ENCODE measurements at regions not wholly inside any gene's neighbourhood (a gene's known extent, or its start where the extent isn't known, plus 50 kb on each side); places are given as distances from the start of the nearest gene placed in this dataset.

- Mint-ChIP-seq H3K27ac (no peak overlapping the region), H3K4me3 (no peak overlapping the region), H3K36me3 (no peaks in the 10 kb centered on the region), H3K9me3 (ENCODE audit: low read depth) (peaks cover 21% of the 10 kb centered on the region), H3K27me3 (no peaks in the 10 kb centered on the region), H3K4me1 (no peaks in the 10 kb centered on the region)
- no peak for DNase-seq
- no peak for ATAC-seq
- CTCF ChIA-PET: no interaction called here
Observed at GRCh38 chr7:52689912-52690311, 345.5 kb upstream of the POM121L12 start.

DNA sequence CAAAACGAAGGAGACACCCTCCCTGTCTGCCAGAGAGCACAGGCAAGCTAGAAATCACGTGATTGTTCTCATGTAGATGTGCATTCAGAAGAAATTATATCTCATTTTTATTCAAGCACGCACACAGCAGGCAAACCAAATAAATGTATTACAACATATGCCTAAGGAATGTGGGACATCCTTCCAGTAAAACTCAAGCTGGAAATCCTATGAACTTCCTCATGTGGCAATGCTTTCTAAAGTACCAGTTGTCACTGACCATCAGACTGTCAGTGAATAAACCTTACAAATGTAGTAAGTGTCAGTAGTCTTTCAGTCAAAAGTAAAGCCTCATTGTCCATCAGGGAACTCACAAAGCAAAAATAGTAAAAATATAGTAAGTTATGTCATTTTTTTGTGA, 350.1 kb upstream of the POM121L12 start:
- H3K4me3 Mint-ChIP-seq: no peak overlapping the region
- DNase-seq: no peak
- H3K36me3 Mint-ChIP-seq: no peaks in the 10 kb centered on the region
- ATAC-seq: no peak
- no peaks in the 10 kb centered on the region for H3K4me1 Mint-ChIP-seq
- no peaks in the 10 kb centered on the region for H3K27me3 Mint-ChIP-seq
- peaks cover 19% of the 10 kb centered on the region for H3K9me3 Mint-ChIP-seq (ENCODE audit: low read depth)
- CTCF ChIA-PET: no interaction called here
- no peak overlapping the region for H3K27ac Mint-ChIP-seq

DNA sequence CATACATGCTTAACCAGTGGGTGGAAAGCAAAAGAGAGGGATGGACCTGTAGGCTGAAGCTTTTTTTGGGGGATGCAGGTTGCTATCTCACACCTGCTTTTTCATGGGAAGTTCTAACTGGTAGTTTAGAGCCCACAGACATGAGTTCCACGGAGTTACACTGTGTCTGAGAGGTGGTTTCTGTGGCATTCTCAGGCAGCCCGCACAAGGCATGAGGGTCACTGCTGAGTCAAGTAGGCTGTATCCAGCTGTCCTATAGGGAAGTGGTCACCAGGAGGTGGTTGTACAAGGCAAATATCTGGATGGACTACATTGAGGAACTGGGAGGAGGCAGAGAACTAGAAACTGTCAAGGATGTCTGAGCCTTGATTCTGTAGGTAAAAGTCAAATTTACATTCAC, 351.0 kb upstream of the POM121L12 start:
- DNase-seq: no peak
- ATAC-seq: no peak
- H3K9me3 Mint-ChIP-seq (ENCODE audit: low read depth): peaks cover 14% of the 10 kb centered on the region
- no peaks in the 10 kb centered on the region for H3K27me3 Mint-ChIP-seq
- H3K36me3 Mint-ChIP-seq: no peaks in the 10 kb centered on the region
- H3K27ac Mint-ChIP-seq: no peak overlapping the region
- CTCF ChIA-PET: no interaction called here
- H3K4me1 Mint-ChIP-seq: no peaks in the 10 kb centered on the region
- no peak overlapping the region for H3K4me3 Mint-ChIP-seq

DNA sequence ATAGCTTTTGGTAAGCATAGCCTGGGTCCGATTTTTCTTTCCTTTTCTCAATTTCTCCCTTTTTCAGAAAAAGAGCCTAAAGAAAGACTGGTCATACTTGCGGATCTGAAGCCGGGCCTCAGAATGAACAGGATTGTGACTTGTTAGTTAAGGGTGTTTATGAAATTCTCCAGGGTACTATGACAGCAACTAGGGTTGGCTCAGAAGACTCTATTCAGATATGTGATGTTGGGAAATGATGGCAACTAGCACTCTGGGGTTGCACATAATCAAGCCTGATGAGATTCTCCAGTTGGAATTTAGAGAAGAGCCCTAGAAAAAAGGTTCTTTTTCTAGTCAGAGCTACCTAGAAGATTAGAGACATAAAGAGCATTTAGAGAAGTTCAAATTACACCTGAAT, 352.4 kb upstream of the POM121L12 start:
- CTCF ChIA-PET: no interaction called here
- peaks cover 17% of the 10 kb centered on the region for H3K9me3 Mint-ChIP-seq (ENCODE audit: low read depth)
- no peak overlapping the region for H3K27ac Mint-ChIP-seq
- DNase-seq: no peak
- H3K4me1 Mint-ChIP-seq: no peaks in the 10 kb centered on the region
- no peaks in the 10 kb centered on the region for H3K36me3 Mint-ChIP-seq
- H3K27me3 Mint-ChIP-seq: no peaks in the 10 kb centered on the region
- no peak for ATAC-seq
- H3K4me3 Mint-ChIP-seq: no peak overlapping the region

- Mint-ChIP-seq H3K27me3 (no peaks in the 10 kb centered on the region), H3K9me3 (ENCODE audit: low read depth) (peaks cover 6% of the 10 kb centered on the region), H3K4me1 (no peaks in the 10 kb centered on the region), H3K27ac (no peak overlapping the region), H3K36me3 (no peaks in the 10 kb centered on the region), H3K4me3 (no peak overlapping the region)
- DNase-seq: no peak
- CTCF ChIA-PET: no interaction called here
- ATAC-seq: no peak
Observed at GRCh38 chr7:52670608-52671225, 364.7 kb upstream of the POM121L12 start.

GRCh38 chr7:52669031-52669430, 366.4 kb upstream of the POM121L12 start:
- no peaks in the 10 kb centered on the region for H3K4me1 Mint-ChIP-seq
- CTCF ChIA-PET: no interaction called here
- no peak overlapping the region for H3K4me3 Mint-ChIP-seq
- H3K36me3 Mint-ChIP-seq: no peaks in the 10 kb centered on the region
- H3K27ac Mint-ChIP-seq: no peak overlapping the region
- ATAC-seq (no peak), DNase-seq (no peak)
- no peaks in the 10 kb centered on the region for H3K27me3 Mint-ChIP-seq
- peaks cover 4% of the 10 kb centered on the region for H3K9me3 Mint-ChIP-seq (ENCODE audit: low read depth)

- H3K27me3 Mint-ChIP-seq: no peaks in the 10 kb centered on the region
- H3K36me3 Mint-ChIP-seq: no peaks in the 10 kb centered on the region
- no peak overlapping the region for H3K4me3 Mint-ChIP-seq
- no peaks in the 10 kb centered on the region for H3K4me1 Mint-ChIP-seq
- CTCF ChIA-PET: no interaction called here
- no peak overlapping the region for H3K27ac Mint-ChIP-seq
- DNase-seq (no peak), ATAC-seq (no peak)
- H3K9me3 Mint-ChIP-seq (ENCODE audit: low read depth): peaks cover 4% of the 10 kb centered on the region
Observed at GRCh38 chr7:52668435-52668834, 367.0 kb upstream of the POM121L12 start.

- Mint-ChIP-seq H3K4me3 (no peak overlapping the region), H3K36me3 (no peaks in the 10 kb centered on the region), H3K9me3 (ENCODE audit: low read depth) (peaks cover 13% of the 10 kb centered on the region), H3K27ac (no peak overlapping the region), H3K27me3 (no peaks in the 10 kb centered on the region), H3K4me1 (no peaks in the 10 kb centered on the region)
- CTCF ChIA-PET: no interaction called here
- no peak for DNase-seq
- ATAC-seq: no peak
Observed at GRCh38 chr7:52659178-52659577, 376.3 kb upstream of the POM121L12 start.

DNA sequence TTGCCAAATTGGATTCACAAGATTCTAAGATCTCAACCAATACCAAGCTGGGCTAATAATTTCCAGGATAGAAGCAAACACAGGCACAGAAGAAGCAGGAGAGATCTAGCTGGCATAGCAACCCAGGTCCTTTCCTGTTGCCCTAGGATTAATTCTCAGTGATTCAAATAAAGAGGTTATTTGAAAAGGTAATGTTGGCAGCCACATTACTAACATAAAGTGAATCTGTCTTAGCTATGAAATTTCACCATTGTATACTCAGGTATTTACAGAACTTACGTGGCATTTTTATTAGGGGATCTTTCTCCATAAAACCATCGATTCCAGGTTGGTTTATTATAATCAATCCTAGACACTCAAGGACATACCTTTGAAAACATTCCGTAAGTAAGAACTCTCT, 379.3 kb upstream of the POM121L12 start:
- no peaks in the 10 kb centered on the region for H3K27me3 Mint-ChIP-seq
- H3K36me3 Mint-ChIP-seq: no peaks in the 10 kb centered on the region
- no peak overlapping the region for H3K27ac Mint-ChIP-seq
- H3K4me1 Mint-ChIP-seq: no peaks in the 10 kb centered on the region
- CTCF ChIA-PET: no interaction called here
- H3K9me3 Mint-ChIP-seq (ENCODE audit: low read depth): peaks cover 15% of the 10 kb centered on the region
- no peak overlapping the region for H3K4me3 Mint-ChIP-seq
- DNase-seq (no peak), ATAC-seq (no peak)

- Mint-ChIP-seq H3K9me3 (ENCODE audit: low read depth) (peaks cover 7% of the 10 kb centered on the region), H3K4me3 (no peak overlapping the region), H3K36me3 (no peaks in the 10 kb centered on the region), H3K27ac (no peak overlapping the region), H3K27me3 (no peaks in the 10 kb centered on the region), H3K4me1 (no peaks in the 10 kb centered on the region)
- ATAC-seq (no peak), DNase-seq (no peak)
- CTCF ChIA-PET: no interaction called here
Observed at GRCh38 chr7:52652621-52653020, 382.8 kb upstream of the POM121L12 start.

DNA sequence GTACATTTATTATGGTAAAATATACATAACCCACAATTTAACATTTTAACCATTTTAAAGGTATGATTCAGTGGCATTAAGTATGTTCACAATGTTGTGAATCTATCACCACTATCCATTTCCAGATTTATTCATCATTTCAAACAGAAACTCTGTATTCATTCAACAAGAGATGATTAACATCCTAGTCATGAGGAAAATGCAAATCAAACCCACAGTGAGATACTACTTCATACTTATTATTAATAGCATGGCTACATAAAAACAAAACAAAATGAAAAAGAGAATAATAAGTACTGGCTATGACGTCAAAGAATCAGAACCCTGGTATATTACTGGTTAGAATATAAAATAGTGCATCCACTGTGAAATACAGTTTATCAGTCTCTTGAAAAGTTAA, 386.6 kb upstream of the POM121L12 start:
- Mint-ChIP-seq H3K4me3 (no peak overlapping the region), H3K27me3 (no peaks in the 10 kb centered on the region), H3K27ac (no peak overlapping the region), H3K9me3 (ENCODE audit: low read depth) (peaks cover 5% of the 10 kb centered on the region), H3K36me3 (no peaks in the 10 kb centered on the region), H3K4me1 (no peaks in the 10 kb centered on the region)
- CTCF ChIA-PET: no interaction called here
- DNase-seq (no peak), ATAC-seq (no peak)

DNA sequence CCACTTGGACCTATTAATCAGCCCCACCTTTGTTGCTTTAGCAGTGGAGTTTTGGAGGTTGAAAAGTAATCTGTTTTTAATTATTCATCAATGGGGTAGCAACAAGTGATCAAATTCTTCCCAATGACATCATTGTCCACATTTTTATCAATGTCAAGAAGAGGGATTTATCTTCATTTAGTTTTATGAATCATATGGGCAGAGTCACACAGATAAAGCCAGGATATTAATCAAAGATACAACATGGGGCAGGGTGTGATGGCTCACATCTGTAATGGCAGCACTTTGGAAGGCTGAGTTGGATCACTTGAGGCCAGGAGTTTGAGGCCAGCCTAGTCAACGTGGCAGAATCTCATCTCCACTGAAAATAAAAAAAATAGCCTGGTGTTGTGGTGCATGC, 388.4 kb upstream of the POM121L12 start:
- Mint-ChIP-seq H3K27me3 (no peaks in the 10 kb centered on the region), H3K36me3 (no peaks in the 10 kb centered on the region), H3K4me1 (no peaks in the 10 kb centered on the region), H3K27ac (no peak overlapping the region), H3K4me3 (no peak overlapping the region), H3K9me3 (ENCODE audit: low read depth) (peaks cover 5% of the 10 kb centered on the region)
- CTCF ChIA-PET: no interaction called here
- ATAC-seq (no peak), DNase-seq (no peak)

- ATAC-seq (no peak), DNase-seq (no peak)
- no peaks in the 10 kb centered on the region for H3K4me1 Mint-ChIP-seq
- CTCF ChIA-PET: no interaction called here
- H3K36me3 Mint-ChIP-seq: no peaks in the 10 kb centered on the region
- no peak overlapping the region for H3K27ac Mint-ChIP-seq
- H3K27me3 Mint-ChIP-seq: no peaks in the 10 kb centered on the region
- no peak overlapping the region for H3K4me3 Mint-ChIP-seq
- peaks cover 7% of the 10 kb centered on the region for H3K9me3 Mint-ChIP-seq (ENCODE audit: low read depth)
Observed at GRCh38 chr7:52639981-52640380, 395.5 kb upstream of the POM121L12 start.

- Mint-ChIP-seq H3K4me3 (no peak overlapping the region), H3K27me3 (no peaks in the 10 kb centered on the region), H3K27ac (no peak overlapping the region), H3K4me1 (no peaks in the 10 kb centered on the region), H3K9me3 (ENCODE audit: low read depth) (peaks cover 7% of the 10 kb centered on the region), H3K36me3 (no peaks in the 10 kb centered on the region)
- DNase-seq (no peak), ATAC-seq (no peak)
- CTCF ChIA-PET: no interaction called here
Observed at GRCh38 chr7:52639126-52639525, 396.3 kb upstream of the POM121L12 start.

GRCh38 chr7:52635021-52635420, 400.4 kb upstream of the POM121L12 start:
- peaks cover 8% of the 10 kb centered on the region for H3K9me3 Mint-ChIP-seq (ENCODE audit: low read depth)

More at GRCh38 chr7:52635021-52635420, 400.4 kb upstream of the POM121L12 start:
- CTCF ChIA-PET: no interaction called here
- ATAC-seq (no peak), DNase-seq (no peak)
- no peaks in the 10 kb centered on the region for H3K36me3 Mint-ChIP-seq
- H3K4me1 Mint-ChIP-seq: no peaks in the 10 kb centered on the region
- H3K27me3 Mint-ChIP-seq: no peaks in the 10 kb centered on the region
- H3K27ac Mint-ChIP-seq: no peak overlapping the region
- H3K4me3 Mint-ChIP-seq: no peak overlapping the region

Measured in activated CD8-positive, alpha-beta memory T cell treated with anti-CD3 and anti-CD28 coated beads, Interleukin-2, amount 10 ng/mL, durations not matched to agents 7 days and 5 days (primary cell).